ENCODE measurements at regions not wholly inside any gene's neighbourhood (a gene's known extent, or its start where the extent isn't known, plus 50 kb on each side); places are given as distances from the start of the nearest gene placed in this dataset.

GRCh38 chr22:49598338-49598737 is 229.3 kb downstream of the BRD1 start:
- Histone ChIP-seq H3K9ac (ENCODE audit: low read length) (no peak overlapping the region), H2AFZ (ENCODE audit: low read length) (no peak overlapping the region), H3K9me3 (ENCODE audit: low read length) (no peaks in the 10 kb centered on the region), H3K4me3 (ENCODE audit: low read length) (no peak overlapping the region), H3K79me2 (ENCODE audit: low read length) (no peaks in the 10 kb centered on the region), H4K20me1 (ENCODE audit: low read length) (no peaks in the 10 kb centered on the region), H3K27ac (ENCODE audit: low read length) (no peak overlapping the region), H3K27me3 (ENCODE audit: low read length) (peaks cover 46% of the 10 kb centered on the region), H3K9me2 (replicated peaks; ENCODE audit: low read length) (no peaks in the 10 kb centered on the region), H3F3A (ENCODE audit: low read length, unreplicated experiment) (no peaks in the 10 kb centered on the region), H3K36me3 (ENCODE audit: low read depth, low read length) (no peaks in the 10 kb centered on the region), H3K4me1 (ENCODE audit: insufficient read depth, low read length) (no peaks in the 10 kb centered on the region), H3K4me2 (ENCODE audit: low read length) (no peak overlapping the region)
- no TSS peak for BruUV-seq (replicated peaks)
- CTCF ChIA-PET: no interaction called here
- TF ChIP-seq EZH2 (IDR thresholded peaks at IDR 0.05; ENCODE audit: low read length, unreplicated experiment): no peak
- no peak for TF ChIP-seq CTCF (conservative IDR thresholded peaks at IDR 0.05; ENCODE audit: low read depth, low read length)
- TF ChIP-seq EZH2phosphoT487 (IDR thresholded peaks at IDR 0.05; ENCODE audit: borderline replicate concordance, low read length): no peak
- no peak for ATAC-seq
- no peak for DNase-seq
- intact Hi-C loops (cut with micrococcal nuclease): no loop called here
- POLR2A ChIA-PET (ENCODE audit: unreplicated experiment): no interaction called here

GRCh38 chr22:49597428-49598039 is 230.1 kb downstream of the BRD1 start:
- no peaks in the 10 kb centered on the region for H3K36me3 ChIP-seq (ENCODE audit: low read depth, low read length)
- H3K79me2 ChIP-seq (ENCODE audit: low read length): no peaks in the 10 kb centered on the region
- BruUV-seq (replicated peaks): no TSS peak
- DNase-seq: no peak
- H3K4me1 ChIP-seq (ENCODE audit: insufficient read depth, low read length): no peaks in the 10 kb centered on the region
- H3K27ac ChIP-seq (ENCODE audit: low read length): no peak overlapping the region
- H4K20me1 ChIP-seq (ENCODE audit: low read length): no peaks in the 10 kb centered on the region
- H3K4me3 ChIP-seq (ENCODE audit: low read length): no peak overlapping the region
- intact Hi-C loops (cut with micrococcal nuclease): no loop called here
- no peaks in the 10 kb centered on the region for H3K9me3 ChIP-seq (ENCODE audit: low read length)
- no peak for ATAC-seq
- TF ChIP-seq CTCF (conservative IDR thresholded peaks at IDR 0.05; ENCODE audit: low read depth, low read length) (no peak), EZH2 (IDR thresholded peaks at IDR 0.05; ENCODE audit: low read length, unreplicated experiment) (no peak), EZH2phosphoT487 (IDR thresholded peaks at IDR 0.05; ENCODE audit: borderline replicate concordance, low read length) (no peak)
- H3K9me2 ChIP-seq (replicated peaks; ENCODE audit: low read length): no peaks in the 10 kb centered on the region
- ChIA-PET CTCF (no interaction called here), POLR2A (ENCODE audit: unreplicated experiment) (no interaction called here)
- no peaks in the 10 kb centered on the region for H3F3A ChIP-seq (ENCODE audit: low read length, unreplicated experiment)
- no peak overlapping the region for H3K9ac ChIP-seq (ENCODE audit: low read length)
- H2AFZ ChIP-seq (ENCODE audit: low read length): no peak overlapping the region
- no peak overlapping the region for H3K4me2 ChIP-seq (ENCODE audit: low read length)
- peaks cover 38% of the 10 kb centered on the region for H3K27me3 ChIP-seq (ENCODE audit: low read length)

GRCh38 chr22:49595465-49596078 is 232.1 kb downstream of the BRD1 start:
- Histone ChIP-seq H3K9me3 (ENCODE audit: low read length) (no peaks in the 10 kb centered on the region), H3K27ac (ENCODE audit: low read length) (no peak overlapping the region), H3F3A (ENCODE audit: low read length, unreplicated experiment) (no peaks in the 10 kb centered on the region), H3K36me3 (ENCODE audit: low read depth, low read length) (no peaks in the 10 kb centered on the region), H3K4me1 (ENCODE audit: insufficient read depth, low read length) (no peaks in the 10 kb centered on the region), H3K9me2 (replicated peaks; ENCODE audit: low read length) (no peaks in the 10 kb centered on the region), H3K27me3 (ENCODE audit: low read length) (peaks cover 30% of the 10 kb centered on the region), H3K79me2 (ENCODE audit: low read length) (no peaks in the 10 kb centered on the region), H3K4me2 (ENCODE audit: low read length) (no peak overlapping the region), H3K4me3 (ENCODE audit: low read length) (no peak overlapping the region), H3K9ac (ENCODE audit: low read length) (no peak overlapping the region), H2AFZ (ENCODE audit: low read length) (no peak overlapping the region), H4K20me1 (ENCODE audit: low read length) (no peaks in the 10 kb centered on the region)
- intact Hi-C loops (cut with micrococcal nuclease): no loop called here
- TF ChIP-seq EZH2 (IDR thresholded peaks at IDR 0.05; ENCODE audit: low read length, unreplicated experiment) (no peak), EZH2phosphoT487 (IDR thresholded peaks at IDR 0.05; ENCODE audit: borderline replicate concordance, low read length) (no peak), CTCF (conservative IDR thresholded peaks at IDR 0.05; ENCODE audit: low read depth, low read length) (no peak)
- ChIA-PET POLR2A (ENCODE audit: unreplicated experiment) (no interaction called here), CTCF (no interaction called here)
- ATAC-seq (no peak), DNase-seq (no peak)
- BruUV-seq (replicated peaks): no TSS peak

Measured in PC-3 (cell line).